H1 (cell line): ENCODE measurements at regions not wholly inside any gene's neighbourhood (a gene's known extent, or its start where the extent isn't known, plus 50 kb on each side); places are given as distances from the start of the nearest gene placed in this dataset.

Experiments used
- CTCF ChIA-PET: fragments of 300-600 bp; sonication (Branson Sonifier 250); formaldehyde crosslinking; loops from one replicate; lab custom pipeline; 2021; ENCODE audit not compliant: partially characterized antibody; lab: Charles Lee
- POLR2A ChIA-PET: fragments of 300-600 bp; sonication (Branson Sonifier 250); formaldehyde crosslinking; loops from one replicate; lab custom pipeline; 2021; ENCODE audit warnings: inconsistent platforms; ENCODE audit not compliant: partially characterized antibody; lab: Charles Lee
- DNase-seq, 2 experiments: peaks; one replicate each; pipeline versions ENCODE4 v3.0.0 to v3.0.0-alpha.2; 2010 to 2022; ENCODE audit warnings: low spot score in 2 of 2, low read depth in 1 of 2, mixed read lengths in 1 of 2
- FAIRE-seq: peaks from 2 replicates; lab custom pipeline; 2011; peaks lifted over from hg19 to GRCh38; lab: Jason Lieb, UNC
- H2AFZ ChIP-seq: 2 replicates; pipeline ENCODE4 v1.8.1; 2012; ENCODE audit warnings: low read length, inconsistent platforms
- H2AK5ac ChIP-seq: 2 replicates; pipeline ENCODE4 v1.6.1; 2013; ENCODE audit warnings: low read depth, low read length
- H2BK120ac ChIP-seq: replicated peaks from 2 replicates; pipeline ENCODE3; 2013; ENCODE audit warnings: low read depth, low read length, inconsistent platforms
- H2BK12ac ChIP-seq: 2 replicates; pipeline ENCODE4 v1.6.1; 2013; ENCODE audit warnings: low read depth, low read length
- H2BK15ac ChIP-seq: 2 replicates; pipeline ENCODE4 v1.6.1; 2013; ENCODE audit warnings: low read length
- H2BK20ac ChIP-seq: 2 replicates; pipeline ENCODE4 v1.6.1; 2013; ENCODE audit warnings: low read length
- H2BK5ac ChIP-seq: 2 replicates; pipeline ENCODE4 v1.6.1; 2013; ENCODE audit warnings: low read depth, low read length
- H3K14ac ChIP-seq: 2 replicates; pipeline ENCODE4 v1.6.1; 2013; ENCODE audit warnings: inconsistent platforms; ENCODE audit not compliant: insufficient read length
- H3K18ac ChIP-seq: 2 replicates; pipeline ENCODE4 v1.6.1; 2013; ENCODE audit warnings: low read length; ENCODE audit errors: extremely low read depth
- H3K23ac ChIP-seq: 2 replicates; pipeline ENCODE4 v1.6.1; 2013; ENCODE audit warnings: inconsistent platforms; ENCODE audit not compliant: insufficient read length
- H3K23me2 ChIP-seq: 2 replicates; pipeline ENCODE4 v1.6.1; 2013; ENCODE audit warnings: low read depth, low read length
- H3K27ac ChIP-seq: 2 replicates; pipeline ENCODE4 v1.6.1; 2011; ENCODE audit warnings: low read depth, low read length, inconsistent platforms
- H3K27me3 ChIP-seq, 4 experiments: replicated peaks in 1 of 4; 1 replicate in 1 of 4; 2 replicates in 3 of 4; pipeline versions ENCODE4 v1.6.1 to v1.8.1; 2011 to 2013; ENCODE audit warnings: low read length in 3 of 4, mild to moderate bottlenecking in 3 of 4, inconsistent platforms in 2 of 4, mixed read lengths in 2 of 4, moderate library complexity in 1 of 4; ENCODE audit not compliant: control insufficient read depth in 3 of 4, insufficient read depth in 3 of 4; ENCODE audit errors: extremely low read depth in 1 of 4
- H3K36me3 ChIP-seq, 4 experiments: 2 replicates each; pipeline versions ENCODE4 v1.6.1 to v1.8.1; 2011 to 2013; ENCODE audit warnings: mild to moderate bottlenecking in 4 of 4, low read length in 3 of 4, moderate library complexity in 2 of 4, control low read depth in 1 of 4, inconsistent platforms in 1 of 4; ENCODE audit not compliant: insufficient read depth in 4 of 4, control insufficient read depth in 2 of 4
- H3K4ac ChIP-seq: replicated peaks from 2 replicates; pipeline ENCODE3; 2013; ENCODE audit warnings: low read length, low read depth, mixed read lengths, inconsistent platforms; ENCODE audit not compliant: insufficient read length
- H3K4me1 ChIP-seq, 4 experiments: replicated peaks in 1 of 4; 1 replicate in 1 of 4; 2 replicates in 3 of 4; pipeline versions ENCODE4 v1.6.1 to v1.8.1; 2011 to 2013; ENCODE audit warnings: low read length in 3 of 4, inconsistent platforms in 2 of 4, mixed read lengths in 1 of 4; ENCODE audit not compliant: insufficient read depth in 4 of 4, control insufficient read depth in 3 of 4
- H3K4me2 ChIP-seq, 2 experiments: 2 replicates each; pipeline versions ENCODE4 v1.6.1 to v1.8.1; 2011 to 2013; ENCODE audit warnings: low read depth in 2 of 2, low read length in 2 of 2, control low read depth in 1 of 2, inconsistent platforms in 1 of 2, mild to moderate bottlenecking in 1 of 2; ENCODE audit not compliant: insufficient read depth in 1 of 2
- H3K4me3 ChIP-seq, 4 experiments: fragments of 200-600, 300-600 bp in 1 of 4; sonication (generic), shearing (Covaris generic), sonication (Bioruptor Twin) in 1 of 4; 2 replicates each; pipeline versions ENCODE4 v1.5.1 to v1.8.1; 2011 to 2016; ENCODE audit warnings: low read length in 4 of 4, low read depth in 3 of 4, control low read depth in 2 of 4, inconsistent platforms in 2 of 4, mild to moderate bottlenecking in 2 of 4, mixed read lengths in 1 of 4, moderate library complexity in 1 of 4; ENCODE audit not compliant: insufficient read depth in 2 of 4; ENCODE audit errors: extremely low read depth in 1 of 4
- H3K56ac ChIP-seq: replicated peaks from 2 replicates; pipeline ENCODE3; 2013; ENCODE audit warnings: low read depth, mild to moderate bottlenecking, mixed read lengths, low read length, inconsistent platforms; ENCODE audit not compliant: insufficient read length
- H3K79me1 ChIP-seq: 2 replicates; pipeline ENCODE4 v1.6.1; 2013; ENCODE audit warnings: low read depth, low read length, control low read depth
- H3K79me2 ChIP-seq, 2 experiments: 2 replicates each; pipeline versions ENCODE4 v1.6.1 to v1.8.1; 2012 to 2013; ENCODE audit warnings: low read length in 2 of 2, mild to moderate bottlenecking in 2 of 2, inconsistent platforms in 1 of 2; ENCODE audit not compliant: insufficient read depth in 2 of 2, control insufficient read depth in 1 of 2
- H3K9ac ChIP-seq, 4 experiments: replicated peaks in 1 of 4; 1 replicate in 1 of 4; 2 replicates in 3 of 4; pipeline versions ENCODE4 v1.6.1 to v1.8.1; 2011 to 2013; ENCODE audit warnings: low read depth in 3 of 4, low read length in 3 of 4, control low read depth in 2 of 4, mild to moderate bottlenecking in 2 of 4, moderate library complexity in 2 of 4, inconsistent platforms in 1 of 4; ENCODE audit errors: extremely low read depth in 1 of 4
- H3K9me3 ChIP-seq, 2 experiments: 2 replicates each; pipeline versions ENCODE4 v1.6.1 to v1.8.1; 2012 to 2013; ENCODE audit warnings: mild to moderate bottlenecking in 2 of 2, moderate library complexity in 2 of 2, control low read depth in 1 of 2, inconsistent platforms in 1 of 2, low read depth in 1 of 2, low read length in 1 of 2, mixed read lengths in 1 of 2; ENCODE audit not compliant: insufficient read depth in 2 of 2
- H4K20me1 ChIP-seq, 2 experiments: replicated peaks in 1 of 2; 2 replicates each; pipeline versions ENCODE3 to v1.8.1; 2011 to 2013; ENCODE audit warnings: inconsistent platforms in 2 of 2, low read length in 2 of 2, mild to moderate bottlenecking in 1 of 2; ENCODE audit not compliant: insufficient read depth in 2 of 2, control insufficient read depth in 1 of 2
- H4K5ac ChIP-seq: 2 replicates; pipeline ENCODE4 v1.6.1; 2013; ENCODE audit warnings: low read length, low read depth, mixed read lengths, inconsistent platforms; ENCODE audit not compliant: insufficient read length
- H4K8ac ChIP-seq: 2 replicates; pipeline ENCODE4 v1.8.0; 2013; ENCODE audit warnings: mild to moderate bottlenecking, moderate library complexity, low read length, inconsistent platforms; ENCODE audit not compliant: insufficient read depth; ENCODE audit errors: extremely low read depth
- H4K91ac ChIP-seq: replicated peaks from 2 replicates; pipeline ENCODE3; 2013; ENCODE audit warnings: low read length, mixed read lengths, inconsistent platforms; ENCODE audit not compliant: insufficient read length
- NANOG ChIP-seq: IDR thresholded peaks from 2 replicates; pipeline ENCODE4 v1.6.1; 2011; ENCODE audit warnings: low read length, low read depth, mild to moderate bottlenecking, inconsistent platforms; ENCODE audit not compliant: insufficient read depth, poor library complexity, severe bottlenecking
- WGBS, 2 experiments: shearing (Covaris generic) in 1 of 2; methylation state at CpG; one replicate each; pipeline versions ENCODE4 v1.1.6 to v1.1.7; 2013 to 2015; ENCODE audit warnings: low lambda C conversion rate in 2 of 2, mixed read lengths in 2 of 2, inconsistent platforms in 1 of 2, low coverage in 1 of 2, missing lambda C conversion rate in 1 of 2; ENCODE audit not compliant: insufficient replicate concordance in 2 of 2, insufficient coverage in 1 of 2, insufficient read length in 1 of 2; ENCODE audit errors: extremely low coverage in 1 of 2, missing lambda C conversion rate in 1 of 2; 5-methylcytosine and 5-hydroxymethylcytosine counted together

GRCh38 chr7:130950741-130951140 lies 216.7 kb upstream of the KLF14 start:
- 85% methylated on average over 5 of the region's 6 CpGs; no CpG with 5 or more reads in 1 of the 2 experiments for WGBS, 2 experiments
- FAIRE-seq = no peak

More at GRCh38 chr7:130950741-130951140, 216.7 kb upstream of the KLF14 start:
- no peak overlapping the region for H3K27ac ChIP-seq
- H3K27me3 ChIP-seq = no peaks in the 10 kb centered on the region
- POLR2A ChIA-PET = interaction anchor here (1.7 kb wide), 1 partner anchor 9 kb away, joined by 4 read pairs; no protein-coding TSS in a partner anchor
- no peak overlapping the region for H4K5ac ChIP-seq
- CTCF ChIA-PET = interaction anchor here (1.5 to 3.5 kb wide), 2 partner anchors 12 to 31 kb away, joined by 5 to 12 read pairs; no protein-coding TSS in a partner anchor
- H2BK20ac ChIP-seq = no peak overlapping the region
- no peak for TF ChIP-seq NANOG
- no peak overlapping the region for H2BK5ac ChIP-seq
- no peak overlapping the region for H3K9ac ChIP-seq
- H3K79me1 ChIP-seq = no peaks in the 10 kb centered on the region
- H3K56ac ChIP-seq = no peak overlapping the region
- H3K4me1 ChIP-seq = peaks cover 0 to 7% (median 3%) of the 10 kb centered on the region in 4 experiments; a peak in 5 of 7 replicates
- no peaks in the 10 kb centered on the region for H3K23me2 ChIP-seq
- H2BK120ac ChIP-seq = no peak overlapping the region
- no peak overlapping the region for H3K4ac ChIP-seq
- H2BK15ac ChIP-seq = no peak overlapping the region
- no peak overlapping the region for H3K4me2 ChIP-seq
- no peak overlapping the region for H4K91ac ChIP-seq
- H2AFZ ChIP-seq = no peak overlapping the region
- H4K8ac ChIP-seq = no peak overlapping the region
- no peaks in the 10 kb centered on the region for H3K9me3 ChIP-seq
- no peaks in the 10 kb centered on the region; a peak in 2 of 8 replicates for H3K36me3 ChIP-seq
- H4K20me1 ChIP-seq = no peaks in the 10 kb centered on the region
- H3K79me2 ChIP-seq = no peaks in the 10 kb centered on the region
- H2AK5ac ChIP-seq = no peak overlapping the region; the same call in 1 of the 2 replicates
- H3K18ac ChIP-seq = 0 out of 2 replicates have a peak overlapping the region, but pooled peaks have one; percentile 26
- no peak for DNase-seq
- H3K23ac ChIP-seq = no peak overlapping the region
- peak overlapping the region; percentile 46; the same call in 1 of the 2 replicates for H2BK12ac ChIP-seq
- no peak overlapping the region for H3K14ac ChIP-seq
- H3K4me3 ChIP-seq = no peak overlapping the region
